HCT116 (cell line): ENCODE measurements at regions not wholly inside any gene's neighbourhood (a gene's known extent, or its start where the extent isn't known, plus 50 kb on each side); places are given as distances from the start of the nearest gene placed in this dataset.

ENCODE experiments used
- ATAC-seq: fragments of 200-7000 bp; cut with Tn5 transposase; 2 replicates; pipeline ENCODE4 v1.9.1; 2020; ENCODE audit warnings: mild to moderate bottlenecking, moderate library complexity
- BruUV-seq: library from RNA; stranded (reverse); fragments of 400-500 nt; replicated peaks from 2 replicates; lab custom pipeline; 2021; lab: Mats Ljungman, UMichigan
- CTCF ChIA-PET: fragments of 300-600 bp; sonication (Branson Sonifier 250); formaldehyde crosslinking; loops from one replicate; lab custom pipeline; 2021; ENCODE audit warnings: antibody characterized with exemption; lab: Charles Lee
- POLR2A ChIA-PET: fragments of 300-600, 350-600 bp; sonication (Branson Sonifier 250); formaldehyde crosslinking; loops from one replicate; lab custom pipeline; 2021; ENCODE audit warnings: antibody characterized with exemption; lab: Charles Lee
- RAD21 ChIA-PET, 2 experiments: fragments of 300-600 bp; sonication (Branson Sonifier 250); formaldehyde crosslinking; loops; one replicate each; lab custom pipeline; 2023; ENCODE audit warnings: low total read pairs in 2 of 2; ENCODE audit not compliant: uncharacterized antibody in 2 of 2, unreplicated experiment in 2 of 2, low non-redundant PET in 1 of 2; lab: Charles Lee
- DNase-seq: peaks from one replicate; pipeline ENCODE4 v3.0.0-alpha.2; 2010; ENCODE audit warnings: low read depth, low spot score
- H2AFZ ChIP-seq: fragments of 200-600 bp; shearing (Covaris generic), sonication (generic); 2 replicates; pipeline ENCODE4 v1.6.1; 2017; ENCODE audit warnings: low read depth, mixed run types, mixed read lengths, antibody characterized with exemption, low read length; ENCODE audit not compliant: poor library complexity, severe bottlenecking
- H3K27ac ChIP-seq: 2 replicates; pipeline ENCODE4 v1.5.1; 2012; ENCODE audit warnings: low read depth, low read length
- H3K27me3 ChIP-seq: fragments of 200-600 bp; sonication (generic); 2 replicates; pipeline ENCODE4 v1.6.1; 2016; ENCODE audit warnings: mixed run types, low read length, mixed read lengths; ENCODE audit not compliant: insufficient read depth
- H3K36me3 ChIP-seq, 2 experiments: fragments of 200-500 bp in 1 of 2; fragments of 200-600 bp in 1 of 2; sonication (Bioruptor generic) in 1 of 2; sonication (generic) in 1 of 2; 2 replicates each; pipeline versions ENCODE4 v1.5.1 to v1.6.1; 2014 to 2016; ENCODE audit warnings: low read length in 2 of 2, inconsistent platforms in 1 of 2, mixed read lengths in 1 of 2, mixed run types in 1 of 2; ENCODE audit not compliant: insufficient read depth in 2 of 2, control insufficient read depth in 1 of 2
- H3K4me1 ChIP-seq, 2 experiments: fragments of 200-600 bp in 1 of 2; sonication (generic) in 1 of 2; 2 replicates each; pipeline versions ENCODE4 v1.5.1 to v1.6.1; 2012 to 2017; ENCODE audit warnings: low read length in 2 of 2, inconsistent platforms in 1 of 2, mild to moderate bottlenecking in 1 of 2, mixed read lengths in 1 of 2, mixed run types in 1 of 2, moderate library complexity in 1 of 2; ENCODE audit not compliant: insufficient read depth in 2 of 2, control insufficient read depth in 1 of 2
- H3K4me2 ChIP-seq: fragments of 200-600 bp; sonication (generic); 2 replicates; pipeline ENCODE4 v1.6.1; 2017; ENCODE audit warnings: mixed run types, low read length, mixed read lengths
- H3K4me3 ChIP-seq, 2 experiments: fragments of 200-600 bp in 1 of 2; sonication (generic) in 1 of 2; replicated peaks in 1 of 2; 2 replicates each; pipeline ENCODE4 v1.5.1; 2011 to 2016; ENCODE audit warnings: low read length in 2 of 2, control low read depth in 1 of 2, low read depth in 1 of 2, mild to moderate bottlenecking in 1 of 2, mixed read lengths in 1 of 2, mixed run types in 1 of 2
- H3K79me2 ChIP-seq: fragments of 200-600 bp; sonication (generic); 2 replicates; pipeline ENCODE4 v1.6.1; 2017; ENCODE audit warnings: mild to moderate bottlenecking, mixed run types, low read length, moderate library complexity, mixed read lengths; ENCODE audit not compliant: insufficient read depth
- H3K9ac ChIP-seq: fragments of 200-600 bp; sonication (generic); 2 replicates; pipeline ENCODE4 v1.6.1; 2016; ENCODE audit warnings: low read length, mixed read lengths
- H3K9me2 ChIP-seq: fragments of 200-600 bp; sonication (generic), shearing (Covaris generic); 2 replicates; pipeline ENCODE4 v1.6.1; 2017; ENCODE audit warnings: mixed run types, mild to moderate bottlenecking, moderate library complexity; ENCODE audit not compliant: insufficient read depth
- H3K9me3 ChIP-seq, 2 experiments: fragments of 200-500 bp in 1 of 2; fragments of 200-600 bp in 1 of 2; sonication (Bioruptor generic) in 1 of 2; sonication (generic) in 1 of 2; 2 replicates each; pipeline ENCODE4 v1.6.1; 2014 to 2017; ENCODE audit warnings: low read length in 2 of 2, mixed read lengths in 2 of 2, inconsistent platforms in 1 of 2, low read depth in 1 of 2, mild to moderate bottlenecking in 1 of 2, mixed run types in 1 of 2, moderate library complexity in 1 of 2; ENCODE audit not compliant: control insufficient read depth in 1 of 2, insufficient read depth in 1 of 2
- H4K20me1 ChIP-seq: fragments of 200-600 bp; sonication (generic), shearing (Covaris generic); 2 replicates; pipeline ENCODE4 v1.6.1; 2017; ENCODE audit warnings: mixed run types, mild to moderate bottlenecking, moderate library complexity; ENCODE audit not compliant: insufficient read depth
- ATF3 ChIP-seq: IDR thresholded peaks from 2 replicates; pipeline ENCODE4 v1.6.1; 2012
- CBX3 ChIP-seq: IDR thresholded peaks from 2 replicates; pipeline ENCODE4 v1.6.1; 2012; ENCODE audit warnings: low read depth
- CEBPB ChIP-seq: IDR thresholded peaks from 2 replicates; pipeline ENCODE4 v1.6.1; 2012; ENCODE audit warnings: low read depth
- EGR1 ChIP-seq: IDR thresholded peaks from 2 replicates; pipeline ENCODE4 v1.6.1; 2012; ENCODE audit warnings: low read depth
- ELF1 ChIP-seq: IDR thresholded peaks from 2 replicates; pipeline ENCODE4 v1.6.1; 2012; ENCODE audit warnings: low read depth, borderline replicate concordance
- JUND ChIP-seq: IDR thresholded peaks from 2 replicates; pipeline ENCODE4 v1.6.1; 2012
- POLR2A ChIP-seq: IDR thresholded peaks from 2 replicates; pipeline ENCODE4 v1.7.0; 2011; ENCODE audit warnings: borderline replicate concordance; ENCODE audit not compliant: insufficient read depth, insufficient read length; ENCODE audit errors: extremely low read depth
- REST ChIP-seq: IDR thresholded peaks from 2 replicates; pipeline ENCODE4 v1.6.1; 2012; ENCODE audit warnings: low read depth
- SIN3A ChIP-seq: IDR thresholded peaks from 2 replicates; pipeline ENCODE4 v1.6.1; 2012; ENCODE audit warnings: low read depth
- YY1 ChIP-seq: IDR thresholded peaks from 2 replicates; pipeline ENCODE4 v1.6.1; 2011; ENCODE audit warnings: low read length, low read depth, moderate library complexity, mild to moderate bottlenecking; ENCODE audit not compliant: insufficient replicate concordance; ENCODE audit errors: extremely low read depth
- ZNF274 ChIP-seq: fragments of 200-500 bp; sonication (Bioruptor generic); IDR thresholded peaks from 2 replicates; pipeline ENCODE4 v1.6.1; 2014; ENCODE audit warnings: mild to moderate bottlenecking, low read depth, low read length, inconsistent platforms
- intact Hi-C: fragments of 100-400 bp; cut with micrococcal nuclease; formaldehyde crosslinking; loops from 2 replicates; pipeline ENCODE4 v1.10.0; 2022
- TF ChIP-seq, protein P1 (sequence below), 3 experiments: fragments of 200-600 bp in 1 of 3; sonication (generic) in 1 of 3; IDR thresholded peaks in 2 of 3; conservative IDR thresholded peaks in 1 of 3; 2 replicates each; pipeline ENCODE4 v1.5.1; 2012 to 2017; ENCODE audit warnings: low read depth in 2 of 3, low read length in 2 of 3, antibody characterized with exemption in 1 of 3, borderline replicate concordance in 1 of 3, control low read depth in 1 of 3, mild to moderate bottlenecking in 1 of 3, mixed read lengths in 1 of 3, mixed run types in 1 of 3, moderate library complexity in 1 of 3; ENCODE audit not compliant: insufficient read depth in 1 of 3
- TF ChIP-seq, protein P2 (sequence below): IDR thresholded peaks from 2 replicates; pipeline ENCODE4 v1.6.1; 2012

- no peaks in the 10 kb centered on the region for H3K4me1 ChIP-seq
- H3K36me3 ChIP-seq = no peaks in the 10 kb centered on the region
- CTCF ChIA-PET = interaction anchor here (1.0 kb wide), 1 partner anchor 9 kb away, joined by 3 read pairs; no protein-coding TSS in a partner anchor
- no peak overlapping the region for H3K27ac ChIP-seq
- no peak overlapping the region for H3K9ac ChIP-seq
- no peak for TF ChIP-seq REST
- TF ChIP-seq, protein P1, sequence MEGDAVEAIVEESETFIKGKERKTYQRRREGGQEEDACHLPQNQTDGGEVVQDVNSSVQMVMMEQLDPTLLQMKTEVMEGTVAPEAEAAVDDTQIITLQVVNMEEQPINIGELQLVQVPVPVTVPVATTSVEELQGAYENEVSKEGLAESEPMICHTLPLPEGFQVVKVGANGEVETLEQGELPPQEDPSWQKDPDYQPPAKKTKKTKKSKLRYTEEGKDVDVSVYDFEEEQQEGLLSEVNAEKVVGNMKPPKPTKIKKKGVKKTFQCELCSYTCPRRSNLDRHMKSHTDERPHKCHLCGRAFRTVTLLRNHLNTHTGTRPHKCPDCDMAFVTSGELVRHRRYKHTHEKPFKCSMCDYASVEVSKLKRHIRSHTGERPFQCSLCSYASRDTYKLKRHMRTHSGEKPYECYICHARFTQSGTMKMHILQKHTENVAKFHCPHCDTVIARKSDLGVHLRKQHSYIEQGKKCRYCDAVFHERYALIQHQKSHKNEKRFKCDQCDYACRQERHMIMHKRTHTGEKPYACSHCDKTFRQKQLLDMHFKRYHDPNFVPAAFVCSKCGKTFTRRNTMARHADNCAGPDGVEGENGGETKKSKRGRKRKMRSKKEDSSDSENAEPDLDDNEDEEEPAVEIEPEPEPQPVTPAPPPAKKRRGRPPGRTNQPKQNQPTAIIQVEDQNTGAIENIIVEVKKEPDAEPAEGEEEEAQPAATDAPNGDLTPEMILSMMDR (IDR thresholded peaks at IDR 0.05 in 2 of 3, conservative IDR thresholded peaks at IDR 0.05 in 1 of 3; ENCODE audit: borderline replicate concordance in 1 of 3, insufficient read depth in 1 of 3, low read depth in 2 of 3, low read length in 2 of 3) = no peak
- no peak for TF ChIP-seq CBX3
- no peak for TF ChIP-seq EGR1
- TF ChIP-seq ATF3 = no peak
- TF ChIP-seq YY1 = no peak
- no peak for TF ChIP-seq ZNF274
- TF ChIP-seq SIN3A = no peak
- TF ChIP-seq, protein P2, sequence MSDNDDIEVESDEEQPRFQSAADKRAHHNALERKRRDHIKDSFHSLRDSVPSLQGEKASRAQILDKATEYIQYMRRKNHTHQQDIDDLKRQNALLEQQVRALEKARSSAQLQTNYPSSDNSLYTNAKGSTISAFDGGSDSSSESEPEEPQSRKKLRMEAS = no peak
- no peak for TF ChIP-seq ELF1
- no peak for TF ChIP-seq CEBPB
- no peak for TF ChIP-seq POLR2A
- TF ChIP-seq JUND = no peak
- TF ChIP-seq, all 23 proteins: peak for 0
- RAD21 ChIA-PET = no interaction called here
- H2AFZ ChIP-seq = no peak overlapping the region
- ATAC-seq (no peak), DNase-seq (no peak)
- no peaks in the 10 kb centered on the region for H4K20me1 ChIP-seq
- no TSS peak for BruUV-seq
- no peaks in the 10 kb centered on the region for H3K9me2 ChIP-seq
- intact Hi-C loops = no loop called here
- no peak overlapping the region for H3K4me2 ChIP-seq
- no peaks in the 10 kb centered on the region for H3K79me2 ChIP-seq
- H3K4me3 ChIP-seq = no peak overlapping the region
- H3K27me3 ChIP-seq = no peaks in the 10 kb centered on the region
- no peaks in the 10 kb centered on the region for H3K9me3 ChIP-seq
- POLR2A ChIA-PET = no interaction called here
Measured at GRCh38 chr10:3278771-3279170, 106.2 kb upstream of the PITRM1 start.
